ENCODE measurements at regions not wholly inside any gene's neighbourhood (a gene's known extent, or its start where the extent isn't known, plus 50 kb on each side); places are given as distances from the start of the nearest gene placed in this dataset.

DNA sequence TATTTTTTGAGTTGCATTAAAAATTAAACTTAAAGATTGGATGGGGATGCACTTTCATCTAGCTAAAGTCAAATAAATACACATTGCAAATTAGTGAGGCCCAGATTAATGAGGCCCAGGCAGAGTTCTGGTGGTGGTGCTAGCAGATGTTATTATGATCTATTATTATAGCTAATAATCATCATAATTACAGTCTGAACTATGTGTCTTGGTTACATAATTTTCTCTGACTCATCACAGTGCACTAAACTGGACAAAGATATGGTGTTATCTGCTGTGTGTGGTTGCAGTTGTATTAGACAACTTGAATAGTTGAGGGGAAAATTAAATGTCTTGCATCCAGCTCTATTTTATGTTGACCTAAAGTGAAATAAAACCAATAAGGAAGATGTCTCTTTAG lies 568.8 kb downstream of the TLR4 start:
- H3K4me3 ChIP-seq (ENCODE audit: low read depth, low read length), result no peak overlapping the region
- TF ChIP-seq, protein P1, sequence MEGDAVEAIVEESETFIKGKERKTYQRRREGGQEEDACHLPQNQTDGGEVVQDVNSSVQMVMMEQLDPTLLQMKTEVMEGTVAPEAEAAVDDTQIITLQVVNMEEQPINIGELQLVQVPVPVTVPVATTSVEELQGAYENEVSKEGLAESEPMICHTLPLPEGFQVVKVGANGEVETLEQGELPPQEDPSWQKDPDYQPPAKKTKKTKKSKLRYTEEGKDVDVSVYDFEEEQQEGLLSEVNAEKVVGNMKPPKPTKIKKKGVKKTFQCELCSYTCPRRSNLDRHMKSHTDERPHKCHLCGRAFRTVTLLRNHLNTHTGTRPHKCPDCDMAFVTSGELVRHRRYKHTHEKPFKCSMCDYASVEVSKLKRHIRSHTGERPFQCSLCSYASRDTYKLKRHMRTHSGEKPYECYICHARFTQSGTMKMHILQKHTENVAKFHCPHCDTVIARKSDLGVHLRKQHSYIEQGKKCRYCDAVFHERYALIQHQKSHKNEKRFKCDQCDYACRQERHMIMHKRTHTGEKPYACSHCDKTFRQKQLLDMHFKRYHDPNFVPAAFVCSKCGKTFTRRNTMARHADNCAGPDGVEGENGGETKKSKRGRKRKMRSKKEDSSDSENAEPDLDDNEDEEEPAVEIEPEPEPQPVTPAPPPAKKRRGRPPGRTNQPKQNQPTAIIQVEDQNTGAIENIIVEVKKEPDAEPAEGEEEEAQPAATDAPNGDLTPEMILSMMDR (IDR thresholded peaks at IDR 0.05; ENCODE audit: low read depth, low read length, missing control alignments), result no peak
- DNase-seq (ENCODE audit: low read depth), result no peak

GRCh38 chr9:118276784-118277183 lies 572.6 kb downstream of the TLR4 start:
- TF ChIP-seq, protein P1 (IDR thresholded peaks at IDR 0.05; ENCODE audit: low read depth, low read length, missing control alignments), result no peak
- no peak for DNase-seq (ENCODE audit: low read depth)

DNA sequence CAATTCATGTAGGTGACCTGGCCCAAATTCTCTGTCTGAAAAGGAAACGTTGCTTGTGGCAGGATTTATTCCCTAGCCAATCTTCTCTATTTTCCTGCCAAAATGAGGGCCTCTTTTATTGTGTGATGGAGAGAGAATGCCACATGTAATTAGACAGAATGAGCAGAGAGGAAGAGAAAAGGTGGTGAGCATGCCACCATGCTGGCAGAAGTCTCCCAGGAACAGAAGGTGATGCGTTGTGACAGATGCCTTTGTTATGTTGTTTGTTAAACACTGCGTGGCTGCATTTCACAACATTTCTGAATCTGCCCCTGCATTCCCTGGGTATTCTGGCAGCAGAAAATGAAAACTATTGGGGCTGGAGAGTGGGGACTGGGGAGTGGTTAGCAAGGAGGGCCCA lies 577.6 kb downstream of the TLR4 start:
- TF ChIP-seq, protein P1 (IDR thresholded peaks at IDR 0.05; ENCODE audit: low read depth, low read length, missing control alignments), result no peak
- DNase-seq (ENCODE audit: low read depth), result no peak
- H3K4me3 ChIP-seq (ENCODE audit: low read depth, low read length), result no peak overlapping the region

More at GRCh38 chr9:118276784-118277183, 572.6 kb downstream of the TLR4 start:
- no peak overlapping the region for H3K4me3 ChIP-seq (ENCODE audit: low read depth, low read length)

- DNase-seq (ENCODE audit: low read depth), result no peak
- TF ChIP-seq, protein P1 (IDR thresholded peaks at IDR 0.05; ENCODE audit: low read depth, low read length, missing control alignments), result no peak
- no peak overlapping the region for H3K4me3 ChIP-seq (ENCODE audit: low read depth, low read length)
Measured at GRCh38 chr9:118283488-118283887, 579.3 kb downstream of the TLR4 start.

GRCh38 chr9:118290116-118290515 lies 585.9 kb downstream of the TLR4 start:
- DNase-seq (ENCODE audit: low read depth), result no peak
- TF ChIP-seq, protein P1 (IDR thresholded peaks at IDR 0.05; ENCODE audit: low read depth, low read length, missing control alignments), result no peak
- H3K4me3 ChIP-seq (ENCODE audit: low read depth, low read length), result no peak overlapping the region

DNA sequence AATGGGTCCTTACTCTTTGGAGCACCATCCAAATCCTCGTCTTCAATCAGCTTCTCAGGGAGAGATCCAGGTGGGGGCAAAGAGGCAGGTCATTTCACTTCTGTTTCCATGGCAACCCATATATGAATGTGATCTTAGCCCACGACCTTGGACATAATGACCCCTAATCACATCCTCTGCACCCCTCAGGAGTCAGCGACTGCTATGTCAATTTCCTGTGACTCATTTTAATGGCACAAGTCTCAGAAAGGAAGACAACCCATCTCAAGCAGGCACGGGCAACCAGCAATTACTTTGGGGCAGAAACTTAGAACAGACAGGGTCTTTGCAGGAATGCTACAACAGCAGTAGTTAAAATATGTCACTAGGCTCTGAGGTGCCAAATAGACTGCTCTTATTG lies 591.2 kb downstream of the TLR4 start:
- no peak overlapping the region for H3K4me3 ChIP-seq (ENCODE audit: low read depth, low read length)
- no peak for DNase-seq (ENCODE audit: low read depth)
- TF ChIP-seq, protein P1 (IDR thresholded peaks at IDR 0.05; ENCODE audit: low read depth, low read length, missing control alignments), result no peak

DNA sequence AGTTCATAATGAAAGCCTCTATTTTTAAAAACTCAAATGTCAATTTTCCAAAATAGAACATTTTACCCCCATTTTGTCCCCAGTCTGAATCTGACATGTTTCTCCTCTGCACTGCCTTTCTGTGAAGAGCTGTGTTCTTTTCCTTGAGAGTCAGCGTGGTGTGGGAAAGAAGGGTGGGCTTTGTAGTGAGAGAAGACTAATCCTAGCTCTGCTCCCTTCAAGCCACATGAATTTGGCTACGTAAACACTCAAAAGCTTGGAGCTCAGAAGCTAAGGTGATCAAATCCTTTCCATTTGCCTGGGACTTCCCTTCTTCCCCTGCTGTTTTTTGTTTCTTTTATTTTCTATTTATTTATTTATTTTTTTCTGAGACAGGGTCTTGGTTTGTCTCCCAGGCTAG lies 598.5 kb downstream of the TLR4 start:
- no peak for DNase-seq (ENCODE audit: low read depth)
- H3K4me3 ChIP-seq (ENCODE audit: low read depth, low read length), result no peak overlapping the region
- TF ChIP-seq, protein P1 (IDR thresholded peaks at IDR 0.05; ENCODE audit: low read depth, low read length, missing control alignments), result no peak
